ENCODE measurements at regions not wholly inside any gene's neighbourhood (a gene's known extent, or its start where the extent isn't known, plus 50 kb on each side); places are given as distances from the start of the nearest gene placed in this dataset.
A peak's percentile ranks its signal among the peaks of the same experiment; 100 is the strongest.

DNA sequence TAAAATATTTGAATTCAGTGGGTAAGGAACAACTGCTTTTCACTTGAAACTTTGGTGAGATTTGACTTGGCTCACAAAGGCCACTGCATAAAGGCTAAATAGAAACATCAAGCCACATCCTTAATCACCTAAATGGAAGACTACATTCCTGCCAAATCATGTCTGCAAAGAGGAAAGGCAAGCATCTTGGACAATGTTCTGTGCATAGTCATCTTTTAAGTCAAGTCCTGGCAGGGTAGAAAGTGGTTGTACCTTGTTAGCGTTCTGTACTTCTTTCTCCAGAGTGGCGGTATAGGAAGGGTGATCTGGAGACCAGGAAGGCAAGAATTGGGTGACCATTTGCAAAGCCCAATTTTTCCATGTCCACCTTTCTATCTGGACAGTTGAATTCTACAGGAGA, 121.4 kb upstream of the SLC14A2 start:
- intact Hi-C loops (cut with DNase I) = no loop called here
- DNase-seq = no peak

DNA sequence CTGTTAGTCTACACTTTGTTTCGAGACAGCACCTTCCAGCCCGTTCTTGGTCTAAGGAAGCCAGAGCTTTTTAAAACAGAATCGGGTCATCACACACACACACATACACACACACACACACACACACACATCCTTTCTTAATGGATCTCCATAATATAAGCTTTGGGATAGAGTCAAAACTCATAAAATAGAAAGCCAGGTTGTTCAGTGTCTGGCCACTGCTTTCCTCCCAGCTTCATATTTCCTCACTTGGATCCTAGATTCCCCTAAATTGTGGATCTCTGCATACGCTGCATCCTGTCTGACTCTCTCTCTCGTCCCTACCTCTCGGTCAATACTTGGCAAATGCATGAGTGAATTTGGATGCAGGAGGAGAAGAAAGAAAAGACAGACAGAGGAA, 120.5 kb upstream of the SLC14A2 start:
- intact Hi-C loops (cut with DNase I) = no loop called here
- DNase-seq = no peak

DNA sequence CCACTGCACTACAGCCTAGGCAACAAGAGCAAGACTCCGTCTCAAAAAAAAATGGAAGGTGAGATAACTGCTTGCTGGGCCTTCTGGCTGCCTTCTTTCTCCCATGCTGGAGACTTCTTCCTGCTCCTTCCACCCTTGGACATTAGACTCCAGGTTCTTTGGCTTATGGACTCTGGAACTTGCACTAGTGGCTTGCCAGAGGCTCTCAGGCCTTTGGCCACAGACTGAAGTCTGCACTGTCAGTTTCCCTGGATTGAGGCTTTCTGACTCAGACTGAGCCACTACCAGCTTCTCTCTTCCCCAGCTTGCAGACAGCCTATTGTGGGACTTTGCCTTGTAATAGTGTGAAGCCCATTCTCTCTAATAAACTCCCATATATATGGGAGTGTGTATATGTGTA, 118.5 kb upstream of the SLC14A2 start:
- intact Hi-C loops (cut with DNase I) = no loop called here

DNA sequence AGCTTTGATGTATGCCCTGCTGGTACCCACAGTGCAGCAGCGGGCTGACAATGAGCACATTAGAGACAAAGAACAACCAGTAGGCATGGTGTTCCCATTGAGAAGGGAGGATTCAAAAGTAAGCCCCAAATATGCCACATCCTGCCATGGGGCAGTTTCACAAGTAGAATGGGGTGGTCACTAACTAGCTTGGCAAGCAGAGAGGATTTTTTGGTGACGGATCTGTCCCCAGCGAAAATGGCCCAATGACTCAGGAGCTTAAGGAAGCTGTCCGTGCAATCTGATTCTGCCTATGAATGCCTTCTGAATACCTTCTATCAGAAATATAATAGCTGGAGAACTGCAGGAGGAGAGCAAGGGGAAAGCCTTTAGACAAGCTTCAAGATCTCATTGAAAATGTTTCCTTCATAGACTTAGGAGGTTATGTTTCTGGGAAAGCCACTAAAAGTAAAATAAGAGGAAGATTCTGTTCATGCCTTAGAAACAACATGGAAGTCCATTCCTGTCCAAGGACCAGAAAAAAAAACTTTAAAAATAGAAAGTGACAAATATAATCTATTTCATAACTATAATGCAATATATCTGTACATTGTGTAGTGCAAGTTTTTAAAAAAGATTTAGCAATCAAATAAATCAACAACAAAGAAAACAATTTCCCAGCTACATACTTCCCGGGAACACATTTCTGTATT, 117.5 kb upstream of the SLC14A2 start:
- no peak for DNase-seq
- intact Hi-C loops (cut with DNase I) = no loop called here

More for the DNA sequence above, 118.5 kb upstream of the SLC14A2 start:
- DNase-seq = no peak

DNA sequence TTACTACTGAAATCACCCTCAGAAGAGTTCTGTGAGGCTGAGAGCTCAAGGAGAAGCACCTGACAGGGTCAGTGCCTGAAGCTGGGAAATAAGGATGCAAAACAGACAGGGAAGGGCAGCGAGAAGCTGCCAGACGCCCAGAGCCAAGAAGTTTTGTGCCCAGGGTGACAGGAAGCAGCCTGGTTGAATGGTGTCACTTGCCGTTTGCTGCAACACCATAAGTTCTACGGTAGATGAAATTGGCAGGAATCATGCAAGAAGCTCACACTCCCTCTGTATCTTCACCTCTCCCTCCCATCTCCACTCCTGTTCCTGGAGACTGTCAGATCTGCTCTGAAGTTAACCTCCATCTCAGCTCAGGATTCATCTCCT, 117.0 kb upstream of the SLC14A2 start:
- DNase-seq = no peak
- intact Hi-C loops (cut with DNase I) = no loop called here

DNA sequence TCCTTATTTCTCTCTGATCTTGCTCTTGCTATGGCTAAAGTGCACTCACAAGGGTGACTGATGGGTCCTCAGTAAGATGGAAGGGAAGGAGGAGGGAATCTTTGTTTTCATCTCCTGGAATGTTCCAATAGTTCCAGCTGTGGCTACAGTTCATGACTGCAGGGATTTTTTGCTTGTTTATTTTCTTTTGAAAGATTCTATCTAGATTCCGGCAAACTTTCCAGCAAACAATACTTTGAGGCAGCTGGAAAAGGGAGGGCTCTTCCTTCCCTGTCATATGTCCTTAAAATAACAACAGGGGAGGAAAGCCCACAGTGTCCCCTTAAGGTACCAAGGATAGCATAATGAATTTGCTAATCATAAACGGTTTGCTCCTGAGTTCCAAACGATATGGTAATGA, 111.3 kb upstream of the SLC14A2 start:
- DNase-seq = no peak
- intact Hi-C loops (cut with DNase I) = no loop called here

DNA sequence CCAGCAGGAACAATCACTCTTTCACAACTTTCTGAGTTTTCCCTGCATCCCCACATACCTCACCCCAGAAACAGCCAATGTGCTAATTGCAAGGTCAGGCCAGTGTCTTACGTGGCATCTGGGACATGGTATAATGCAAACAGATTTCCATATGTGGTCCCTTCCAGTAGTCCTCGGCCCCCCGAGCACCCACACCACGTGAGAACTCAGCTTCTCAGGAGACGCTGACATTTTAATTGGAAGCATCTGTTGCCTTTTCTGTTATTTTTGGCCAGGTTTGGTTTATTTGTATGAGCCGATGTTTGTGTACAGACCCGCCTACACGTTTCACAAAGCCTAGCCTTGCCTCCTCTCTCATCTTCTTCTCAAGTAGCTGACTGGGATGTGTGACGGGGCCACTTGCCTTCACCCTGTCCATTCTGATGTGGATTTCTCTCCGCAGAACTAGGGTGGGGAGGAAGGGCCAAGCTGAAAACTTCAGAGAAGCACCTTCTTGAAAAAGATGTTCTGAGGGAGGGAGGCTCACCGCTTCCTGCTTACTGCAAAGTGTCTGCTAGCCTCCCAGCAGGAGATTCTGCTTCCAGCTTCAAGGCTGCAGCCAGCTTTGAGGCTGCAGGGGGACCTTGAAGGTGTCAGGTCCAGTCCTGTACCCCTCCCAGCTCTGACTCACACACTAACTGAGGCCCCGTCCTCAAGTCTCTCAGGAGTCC, 109.6 kb upstream of the SLC14A2 start:
- intact Hi-C loops (cut with DNase I) = no loop called here
- no peak for DNase-seq

DNA sequence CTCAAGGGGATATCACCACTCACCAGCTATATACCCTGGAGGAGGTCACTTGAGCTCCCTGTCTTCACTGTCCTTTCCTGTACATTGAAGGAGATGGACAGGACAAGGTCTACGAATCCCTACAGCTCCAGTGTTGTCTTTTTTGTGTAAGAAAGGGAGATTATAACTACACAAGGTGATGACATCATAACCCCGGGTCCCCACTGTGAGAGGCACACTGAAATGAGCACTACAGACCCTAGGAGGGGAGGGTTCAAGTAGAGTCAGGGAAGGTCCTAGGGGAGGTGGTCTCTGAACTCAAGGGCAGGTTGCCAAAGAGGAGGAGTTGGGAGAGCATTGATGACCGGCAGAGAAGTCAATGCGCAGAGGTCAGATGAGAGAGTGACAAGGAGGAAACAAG, 108.3 kb upstream of the SLC14A2 start:
- DNase-seq = no peak
- intact Hi-C loops (cut with DNase I) = no loop called here

DNA sequence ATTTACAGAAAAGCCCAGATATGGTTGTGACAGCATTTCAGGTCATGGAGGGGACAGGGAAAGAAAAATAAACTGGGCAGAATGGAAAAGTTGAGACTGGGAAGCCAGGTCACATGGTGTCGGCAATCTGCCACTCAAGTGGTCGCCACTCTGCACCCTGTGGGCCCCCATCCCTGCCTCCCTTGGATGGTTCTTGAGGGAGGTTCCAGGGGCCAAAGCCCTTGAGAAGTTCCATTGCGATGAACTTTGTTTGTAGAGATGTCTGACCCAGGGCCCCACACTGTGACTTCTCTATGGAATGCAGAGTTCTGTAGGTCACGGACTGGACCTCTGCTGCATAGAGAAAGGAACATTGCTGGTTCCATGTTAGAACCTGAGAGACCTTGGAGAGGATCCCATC, 105.7 kb upstream of the SLC14A2 start:
- intact Hi-C loops (cut with DNase I) = no loop called here
- no peak for DNase-seq

DNA sequence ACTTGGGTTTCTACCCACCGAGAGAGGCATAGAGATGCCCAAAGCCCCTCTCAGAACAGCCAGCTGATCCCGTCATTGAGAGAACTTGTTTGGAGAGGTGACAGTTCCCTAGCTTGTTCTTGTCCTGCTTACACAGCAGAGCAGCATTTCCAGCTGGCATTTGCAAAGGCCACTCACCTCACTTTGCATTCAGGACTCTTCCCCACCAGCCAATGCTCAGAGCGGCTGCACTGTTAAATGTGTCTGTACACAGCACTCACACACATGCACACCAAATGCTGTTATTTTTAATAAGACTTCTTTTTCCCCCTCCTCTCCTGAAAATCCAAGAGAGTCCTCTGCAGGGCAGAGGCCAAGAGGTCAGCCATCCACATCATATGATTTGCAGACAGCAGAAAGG, 104.6 kb upstream of the SLC14A2 start:
- peak in 1 of 42 donors; percentile 17 for DNase-seq
- intact Hi-C loops (cut with DNase I) = no loop called here

DNA sequence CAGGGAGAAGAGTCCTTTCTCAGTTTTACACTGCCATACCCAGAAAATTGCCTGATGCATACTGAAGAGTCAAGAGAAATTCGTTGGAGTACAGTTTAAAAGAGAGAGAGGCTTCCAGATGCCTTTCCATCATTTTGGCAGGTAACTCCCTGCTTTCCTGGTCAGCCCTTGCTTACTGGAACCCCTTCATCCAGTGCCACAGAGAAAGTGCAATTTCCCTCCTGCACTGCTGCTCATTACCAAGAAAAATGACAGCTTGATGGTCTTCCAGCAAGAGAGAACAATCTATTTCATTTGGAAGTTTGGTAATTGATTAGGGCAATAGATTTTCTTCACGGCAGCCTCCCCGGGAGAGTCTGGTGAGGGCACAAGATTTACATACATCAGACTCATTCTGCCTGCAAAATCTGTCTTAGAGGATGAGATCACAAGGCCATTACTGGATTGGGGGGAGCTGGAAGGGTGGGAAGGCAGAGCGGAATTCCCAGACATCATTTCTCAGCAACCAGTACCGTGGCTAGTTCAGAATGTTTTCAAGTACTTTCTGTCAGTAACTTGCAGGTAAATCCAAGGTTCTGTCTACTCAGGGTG, 102.8 kb upstream of the SLC14A2 start:
- DNase-seq = no peak
- intact Hi-C loops (cut with DNase I) = no loop called here

DNA sequence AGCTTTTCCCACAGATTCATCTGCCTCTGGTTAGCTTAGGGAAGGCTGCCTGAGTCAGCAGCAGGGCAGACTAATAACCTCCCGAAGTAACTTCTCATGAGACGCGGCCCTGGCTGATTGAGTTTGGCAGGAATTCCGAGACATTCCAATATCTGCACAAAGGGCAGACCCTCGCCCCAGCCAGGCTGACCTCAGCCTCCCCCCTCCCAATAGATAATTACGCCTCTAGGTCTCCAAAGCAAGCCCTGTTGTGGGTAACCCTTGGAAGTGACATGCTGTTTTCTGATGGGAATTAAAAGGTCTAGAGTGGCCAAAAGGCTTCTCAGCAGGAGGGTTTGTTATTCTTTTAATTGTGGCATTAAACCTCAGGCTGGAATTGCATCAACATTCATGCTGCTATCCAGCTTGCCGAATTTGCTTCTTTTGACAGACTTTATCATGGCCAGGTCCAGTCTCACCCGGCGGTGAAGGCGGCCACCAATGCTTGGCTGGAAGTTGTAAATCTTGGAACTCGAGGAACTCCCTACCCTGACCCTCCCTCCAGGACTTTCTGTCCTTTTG, 98.0 kb upstream of the SLC14A2 start:
- DNase-seq = no peak
- intact Hi-C loops (cut with DNase I) = no loop called here

DNA sequence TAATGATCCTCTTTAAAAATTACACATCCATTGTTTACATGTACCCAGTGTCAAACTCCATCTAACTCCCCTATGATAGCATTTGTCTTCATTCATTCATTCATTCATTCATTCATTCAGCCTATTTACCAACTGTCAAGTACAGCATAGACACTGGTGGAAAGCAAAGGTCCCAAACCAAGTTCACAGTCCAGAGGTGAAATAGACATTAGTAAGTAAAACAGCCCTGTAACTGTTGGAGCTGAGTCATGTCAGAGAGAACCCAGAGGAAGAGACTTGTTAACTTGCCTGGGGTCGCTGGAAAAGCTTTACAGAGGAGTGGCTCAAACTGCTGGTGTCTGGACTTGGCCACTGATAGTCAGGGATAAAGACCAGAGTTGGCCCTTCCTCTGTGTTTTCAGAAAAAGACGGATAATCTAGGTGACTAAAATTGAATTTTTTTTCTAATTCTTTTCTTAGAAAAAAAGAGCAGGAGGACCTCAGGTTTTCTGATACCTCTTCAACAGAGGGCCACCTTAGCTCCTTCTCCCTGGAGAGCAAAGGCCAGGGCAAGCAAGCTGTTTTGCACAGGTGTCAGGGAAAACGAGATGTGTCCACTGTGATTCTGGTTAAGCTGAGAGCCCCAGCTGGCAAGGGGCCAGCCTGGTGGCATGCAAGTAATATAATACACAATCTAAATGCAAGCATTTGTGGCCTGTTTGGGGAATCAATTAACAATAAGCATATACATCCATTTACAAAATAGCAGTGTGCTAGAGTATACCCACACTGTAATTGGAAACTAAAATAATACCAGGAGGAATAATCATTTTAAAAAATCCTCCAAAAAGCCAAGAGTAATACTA, 96.7 kb upstream of the SLC14A2 start:
- intact Hi-C loops (cut with DNase I) = no loop called here
- DNase-seq = no peak

DNA sequence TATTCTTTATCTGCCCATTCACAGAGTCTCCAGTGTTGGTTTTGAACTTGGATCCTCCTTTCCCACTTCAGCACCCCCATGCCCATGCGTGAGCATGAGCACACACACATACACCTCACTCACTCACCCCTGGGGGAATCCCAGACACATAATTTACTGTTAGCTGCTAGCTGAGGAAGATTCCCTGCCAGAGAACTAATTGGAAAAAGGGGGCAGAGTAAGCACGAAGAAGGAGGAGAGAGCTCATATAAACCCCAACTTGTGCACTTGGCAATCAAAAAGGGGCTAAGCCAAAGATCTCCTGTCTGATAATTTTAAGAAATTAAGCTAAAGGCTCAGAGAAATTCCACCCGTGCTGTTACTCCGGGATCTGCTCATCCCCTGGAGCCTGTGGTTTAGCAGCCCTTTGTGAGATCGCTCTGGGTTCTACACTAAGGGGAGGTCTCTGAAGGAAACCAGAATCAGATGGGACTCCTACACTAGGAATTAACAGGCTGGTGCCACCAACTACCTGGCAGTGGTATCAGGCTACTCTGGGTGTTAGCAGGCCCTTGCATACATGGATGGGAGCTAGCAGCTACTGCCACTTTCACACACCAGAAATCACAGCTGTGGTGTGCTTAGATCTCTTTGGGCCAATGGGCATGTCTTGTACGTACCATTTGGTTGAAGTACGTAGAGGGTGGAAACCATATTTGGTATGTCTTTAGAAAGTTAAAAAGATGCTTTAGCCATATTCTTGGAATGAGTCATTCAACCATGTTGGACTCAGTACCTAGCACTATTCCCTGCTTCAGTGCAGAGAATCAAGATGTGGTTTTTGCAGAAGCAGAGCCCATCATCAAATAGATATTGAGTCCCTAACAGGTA, 95.6 kb upstream of the SLC14A2 start:
- no peak for DNase-seq
- intact Hi-C loops (cut with DNase I) = no loop called here

DNA sequence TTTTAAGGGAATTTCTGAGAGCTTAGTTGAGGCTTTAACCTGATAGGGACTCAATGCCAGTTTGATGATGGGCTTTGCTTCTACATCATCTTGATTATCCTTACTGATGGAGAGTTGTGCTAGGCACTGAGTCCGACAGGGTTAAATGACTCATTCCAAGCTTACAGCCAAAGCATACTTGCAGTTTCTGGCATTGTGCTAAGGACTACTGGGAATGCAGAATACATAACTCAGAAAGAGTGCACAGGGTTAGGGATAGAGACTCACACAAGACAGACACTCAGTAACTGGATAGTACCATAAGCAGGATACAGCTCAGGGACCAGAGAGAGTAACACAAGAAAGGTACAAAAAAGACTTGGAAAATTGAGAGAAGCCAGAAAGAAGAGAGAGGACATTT, 94.1 kb upstream of the SLC14A2 start:
- DNase-seq = no peak
- intact Hi-C loops (cut with DNase I) = no loop called here

DNA sequence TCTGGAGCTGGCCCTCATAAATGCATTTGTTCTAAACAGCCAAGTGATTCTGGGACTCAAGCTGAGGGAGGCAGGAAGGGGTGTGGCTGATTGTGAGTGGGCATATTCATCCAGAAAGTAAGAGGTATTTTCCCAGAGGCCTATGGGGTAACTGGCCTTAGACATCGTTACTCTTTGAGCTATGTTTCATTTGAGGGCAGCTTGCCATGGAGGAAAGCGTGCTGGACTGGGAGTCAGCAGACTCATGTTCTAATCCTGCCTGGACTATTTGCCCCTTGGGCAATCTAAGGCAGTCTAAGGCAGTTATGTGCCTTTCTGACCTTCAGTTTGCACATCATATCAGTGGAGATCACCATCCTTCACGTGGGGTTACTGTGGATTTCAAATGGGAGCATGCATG, 93.5 kb upstream of the SLC14A2 start:
- DNase-seq = no peak

DNA sequence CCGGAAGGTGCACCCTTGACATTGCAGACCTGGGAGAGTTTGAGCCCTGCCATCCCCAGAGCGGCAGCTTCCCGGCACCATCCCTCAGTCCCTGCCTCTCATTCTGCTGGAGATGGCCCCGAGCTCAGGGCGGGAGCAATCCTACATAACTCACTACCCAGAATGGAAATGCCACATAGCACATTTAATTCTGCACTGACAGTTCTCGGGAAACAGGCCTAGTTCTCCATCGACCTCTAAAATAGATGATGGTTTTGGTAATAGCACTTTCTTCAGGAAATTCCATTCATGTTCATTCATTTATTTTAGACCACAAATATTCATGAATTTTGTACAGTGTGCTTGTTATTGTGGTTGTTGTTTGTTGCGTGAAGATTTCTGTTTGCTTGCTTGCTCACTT, 92.9 kb upstream of the SLC14A2 start:
- DNase-seq = no peak
- intact Hi-C loops (cut with DNase I) = no loop called here

More for the DNA sequence above, 93.5 kb upstream of the SLC14A2 start:
- intact Hi-C loops (cut with DNase I) = no loop called here

DNA sequence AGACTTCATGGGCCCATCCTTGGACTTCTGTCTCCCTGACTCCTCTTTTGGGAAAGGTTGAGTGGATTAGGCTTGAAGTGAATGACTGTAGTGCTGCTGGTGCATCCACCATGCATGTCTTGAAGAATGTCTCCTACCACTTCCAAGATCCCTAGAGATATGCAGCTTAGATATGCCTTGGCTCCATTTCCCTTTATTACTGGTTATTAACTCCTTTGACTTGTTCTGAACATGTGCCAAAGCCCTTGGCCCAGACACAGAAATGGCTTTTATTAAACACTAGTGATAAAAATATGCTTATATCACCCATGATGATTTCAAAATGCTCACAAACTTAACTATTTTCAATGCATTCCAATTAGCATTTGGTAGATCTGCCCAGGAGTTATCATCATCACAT, 90.0 kb upstream of the SLC14A2 start:
- intact Hi-C loops (cut with DNase I) = no loop called here
- DNase-seq = no peak

All from head of caudate nucleus (tissue), 42 donors.